Thoracic aorta (tissue), 2 donors: ENCODE measurements at regions not wholly inside any gene's neighbourhood (a gene's known extent, or its start where the extent isn't known, plus 50 kb on each side); places are given as distances from the start of the nearest gene placed in this dataset.

Source experiments
- ATAC-seq: fragments of 150-250 bp; one replicate; pipeline ENCODE4 v1.8.0; 2017; ENCODE audit warnings: low read depth; ENCODE audit not compliant: insufficient number of reproducible peaks, low FRiP score
- DNase-seq: peaks from one replicate; pipeline ENCODE4 v3.0.0-alpha.2; 2020; ENCODE audit warnings: low spot score
- H3K27ac ChIP-seq, 2 donors: fragments of 200-600 bp; sonication (generic); 1 replicate in 1 of 2; 2 replicates in 1 of 2; pipeline ENCODE4 v1.5.1; 2016; ENCODE audit warnings: mild to moderate bottlenecking in 2 of 2, moderate library complexity in 2 of 2
- H3K27me3 ChIP-seq: fragments of 200-600 bp; sonication (generic); replicated peaks from 2 replicates; pipeline ENCODE4 v1.6.0; 2016; ENCODE audit warnings: mild to moderate bottlenecking; ENCODE audit not compliant: insufficient read depth
- H3K36me3 ChIP-seq: fragments of 200-600 bp; sonication (generic); one replicate; pipeline ENCODE4 v1.5.1; 2016
- H3K4me1 ChIP-seq, 2 donors: fragments of 200-600 bp; sonication (generic); 1 replicate in 1 of 2; 2 replicates in 1 of 2; pipeline versions ENCODE4 v1.5.1 to v1.6.0; 2016; ENCODE audit warnings: low read depth in 2 of 2, mild to moderate bottlenecking in 1 of 2; ENCODE audit not compliant: control insufficient read depth in 1 of 2
- H3K4me3 ChIP-seq: fragments of 200-600 bp; sonication (generic); 2 replicates; pipeline ENCODE4 v1.5.1; 2016; ENCODE audit warnings: mild to moderate bottlenecking
- H3K9me3 ChIP-seq: fragments of 200-600 bp; sonication (generic); 2 replicates; pipeline ENCODE4 v1.5.1; 2016
- TF ChIP-seq, protein P1 (sequence below): fragments of 200-600 bp; sonication (generic); IDR thresholded peaks from one replicate; pipeline ENCODE4 v1.5.1; 2019; ENCODE audit warnings: antibody characterized with exemption

DNA sequence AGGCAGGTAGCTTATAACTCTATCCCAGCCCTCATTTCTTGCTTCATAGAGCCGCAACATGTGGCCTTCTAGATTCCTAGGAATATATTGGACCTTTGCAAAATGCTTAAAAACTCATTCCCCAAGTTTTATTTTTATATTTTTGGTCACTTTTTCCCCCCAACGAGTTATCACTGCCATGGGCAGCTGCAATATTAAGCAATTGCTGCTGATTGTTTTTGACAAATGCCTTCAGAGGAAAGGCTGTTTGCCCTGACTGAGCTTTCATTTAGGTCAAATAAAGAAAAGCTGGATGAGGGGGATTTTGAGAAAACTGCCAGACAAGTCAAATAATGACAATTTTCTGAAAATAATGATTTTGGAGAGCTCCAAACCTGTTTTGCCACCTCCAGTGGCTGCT, 976.9 kb upstream of the MBL2 start:
- ATAC-seq: no peak
- peaks cover 4% of the 10 kb centered on the region for H3K9me3 ChIP-seq
- H3K4me3 ChIP-seq: no peak overlapping the region
- no peak overlapping the region for H3K27ac ChIP-seq
- no peaks in the 10 kb centered on the region for H3K36me3 ChIP-seq
- no peaks in the 10 kb centered on the region for H3K4me1 ChIP-seq
- DNase-seq: no peak
- TF ChIP-seq, protein P1, sequence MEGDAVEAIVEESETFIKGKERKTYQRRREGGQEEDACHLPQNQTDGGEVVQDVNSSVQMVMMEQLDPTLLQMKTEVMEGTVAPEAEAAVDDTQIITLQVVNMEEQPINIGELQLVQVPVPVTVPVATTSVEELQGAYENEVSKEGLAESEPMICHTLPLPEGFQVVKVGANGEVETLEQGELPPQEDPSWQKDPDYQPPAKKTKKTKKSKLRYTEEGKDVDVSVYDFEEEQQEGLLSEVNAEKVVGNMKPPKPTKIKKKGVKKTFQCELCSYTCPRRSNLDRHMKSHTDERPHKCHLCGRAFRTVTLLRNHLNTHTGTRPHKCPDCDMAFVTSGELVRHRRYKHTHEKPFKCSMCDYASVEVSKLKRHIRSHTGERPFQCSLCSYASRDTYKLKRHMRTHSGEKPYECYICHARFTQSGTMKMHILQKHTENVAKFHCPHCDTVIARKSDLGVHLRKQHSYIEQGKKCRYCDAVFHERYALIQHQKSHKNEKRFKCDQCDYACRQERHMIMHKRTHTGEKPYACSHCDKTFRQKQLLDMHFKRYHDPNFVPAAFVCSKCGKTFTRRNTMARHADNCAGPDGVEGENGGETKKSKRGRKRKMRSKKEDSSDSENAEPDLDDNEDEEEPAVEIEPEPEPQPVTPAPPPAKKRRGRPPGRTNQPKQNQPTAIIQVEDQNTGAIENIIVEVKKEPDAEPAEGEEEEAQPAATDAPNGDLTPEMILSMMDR: no peak
- H3K27me3 ChIP-seq: no peaks in the 10 kb centered on the region

DNA sequence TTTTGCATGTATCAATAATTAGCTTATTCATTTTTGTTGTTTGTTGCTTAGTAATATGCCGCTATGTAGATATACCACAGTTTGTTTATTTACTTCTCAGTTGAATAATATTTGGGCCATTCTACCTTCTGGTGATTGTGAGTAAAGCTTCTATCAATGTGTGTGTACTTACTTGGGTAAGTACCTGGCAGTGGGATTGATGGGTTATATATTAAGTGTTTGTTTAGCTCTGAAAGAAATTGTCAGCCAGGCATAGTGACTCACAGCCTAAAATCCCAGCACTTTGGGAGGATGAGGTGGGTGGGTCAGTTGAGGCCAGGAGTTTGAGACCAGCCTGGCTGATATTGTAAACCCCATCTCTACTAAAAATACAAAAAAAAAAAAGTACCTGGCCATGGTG, 975.7 kb upstream of the MBL2 start:
- Histone ChIP-seq H3K27ac (no peak overlapping the region), H3K4me1 (no peaks in the 10 kb centered on the region), H3K36me3 (no peaks in the 10 kb centered on the region), H3K9me3 (peaks cover 4% of the 10 kb centered on the region), H3K27me3 (no peaks in the 10 kb centered on the region), H3K4me3 (no peak overlapping the region)
- no peak for ATAC-seq
- DNase-seq: no peak
- TF ChIP-seq, protein P1: no peak

- no peaks in the 10 kb centered on the region for H3K36me3 ChIP-seq
- no peaks in the 10 kb centered on the region for H3K27me3 ChIP-seq
- peaks cover 4% of the 10 kb centered on the region for H3K9me3 ChIP-seq
- H3K4me3 ChIP-seq: no peak overlapping the region
- no peak overlapping the region for H3K27ac ChIP-seq
- TF ChIP-seq, protein P1: no peak
- H3K4me1 ChIP-seq: no peaks in the 10 kb centered on the region
- DNase-seq (no peak), ATAC-seq (no peak)
Observed at GRCh38 chr10:53744746-53745145, 972.2 kb upstream of the MBL2 start.

DNA sequence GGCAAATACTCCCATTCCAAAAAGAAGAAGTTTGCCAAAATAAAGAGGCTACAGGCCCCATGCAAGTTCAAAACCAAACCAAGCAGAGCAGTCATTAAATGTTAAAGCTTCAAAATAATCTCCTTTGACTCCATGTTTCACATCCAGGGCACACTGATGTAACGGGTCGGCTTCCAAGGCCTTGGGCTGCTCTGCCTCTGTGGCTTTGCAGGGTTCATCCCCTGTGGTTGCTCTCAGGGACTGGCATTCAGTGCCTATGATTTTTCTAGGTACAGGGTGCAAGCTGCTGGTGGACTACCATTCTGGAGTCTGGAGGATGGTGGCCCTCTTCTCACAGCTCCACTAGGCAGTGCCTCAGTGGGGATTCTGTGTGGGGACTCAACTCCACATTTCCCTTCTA, 971.6 kb upstream of the MBL2 start:
- TF ChIP-seq, protein P1: no peak
- H3K27ac ChIP-seq: no peak overlapping the region
- no peaks in the 10 kb centered on the region for H3K27me3 ChIP-seq
- H3K4me3 ChIP-seq: no peak overlapping the region
- H3K9me3 ChIP-seq: peaks cover under 1% of the 10 kb centered on the region
- no peaks in the 10 kb centered on the region for H3K36me3 ChIP-seq
- DNase-seq: no peak
- H3K4me1 ChIP-seq: no peaks in the 10 kb centered on the region
- ATAC-seq: no peak

GRCh38 chr10:53737132-53737531, 964.5 kb upstream of the MBL2 start:
- DNase-seq: no peak
- no peaks in the 10 kb centered on the region for H3K27me3 ChIP-seq
- H3K4me3 ChIP-seq: no peak overlapping the region
- H3K27ac ChIP-seq: no peak overlapping the region
- no peaks in the 10 kb centered on the region for H3K4me1 ChIP-seq
- TF ChIP-seq, protein P1: no peak
- no peaks in the 10 kb centered on the region for H3K36me3 ChIP-seq
- no peak for ATAC-seq
- no peaks in the 10 kb centered on the region for H3K9me3 ChIP-seq
